ENCODE measurements at regions not wholly inside any gene's neighbourhood (a gene's known extent, or its start where the extent isn't known, plus 50 kb on each side); places are given as distances from the start of the nearest gene placed in this dataset.

DNA sequence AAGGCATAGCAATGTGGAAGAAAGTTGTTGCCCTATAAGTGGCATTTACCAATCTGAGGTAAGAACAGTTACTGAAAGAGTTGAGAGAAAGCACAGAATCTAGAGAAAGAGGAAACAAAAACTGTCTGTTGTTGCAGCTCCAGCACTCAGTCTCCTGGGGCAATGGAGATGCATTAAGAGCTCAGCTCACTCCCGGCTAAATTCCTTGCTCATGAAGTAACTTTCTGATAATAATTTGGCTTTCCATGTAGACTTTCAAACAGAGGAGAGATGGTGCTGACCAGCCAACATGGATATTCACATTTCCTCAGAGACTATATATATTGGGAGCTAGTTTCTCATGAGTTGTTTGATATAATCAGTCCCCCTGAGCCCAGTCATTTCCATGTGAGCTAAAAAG is 135.3 kb downstream of the GDAP2 start:
- Mint-ChIP-seq H3K4me3 (ENCODE audit: unreplicated experiment) (no peak overlapping the region), H3K9me3 (ENCODE audit: low read depth) (no peaks in the 10 kb centered on the region), H3K27me3 (ENCODE audit: low read depth) (no peaks in the 10 kb centered on the region), H3K27ac (ENCODE audit: unreplicated experiment) (peak overlapping the region; percentile 23), H3K36me3 (ENCODE audit: low read depth) (no peaks in the 10 kb centered on the region), H3K4me1 (ENCODE audit: low read depth) (peaks cover 14% of the 10 kb centered on the region)
- no peak for DNase-seq (ENCODE audit: low spot score)
- TF ChIP-seq, protein P1, sequence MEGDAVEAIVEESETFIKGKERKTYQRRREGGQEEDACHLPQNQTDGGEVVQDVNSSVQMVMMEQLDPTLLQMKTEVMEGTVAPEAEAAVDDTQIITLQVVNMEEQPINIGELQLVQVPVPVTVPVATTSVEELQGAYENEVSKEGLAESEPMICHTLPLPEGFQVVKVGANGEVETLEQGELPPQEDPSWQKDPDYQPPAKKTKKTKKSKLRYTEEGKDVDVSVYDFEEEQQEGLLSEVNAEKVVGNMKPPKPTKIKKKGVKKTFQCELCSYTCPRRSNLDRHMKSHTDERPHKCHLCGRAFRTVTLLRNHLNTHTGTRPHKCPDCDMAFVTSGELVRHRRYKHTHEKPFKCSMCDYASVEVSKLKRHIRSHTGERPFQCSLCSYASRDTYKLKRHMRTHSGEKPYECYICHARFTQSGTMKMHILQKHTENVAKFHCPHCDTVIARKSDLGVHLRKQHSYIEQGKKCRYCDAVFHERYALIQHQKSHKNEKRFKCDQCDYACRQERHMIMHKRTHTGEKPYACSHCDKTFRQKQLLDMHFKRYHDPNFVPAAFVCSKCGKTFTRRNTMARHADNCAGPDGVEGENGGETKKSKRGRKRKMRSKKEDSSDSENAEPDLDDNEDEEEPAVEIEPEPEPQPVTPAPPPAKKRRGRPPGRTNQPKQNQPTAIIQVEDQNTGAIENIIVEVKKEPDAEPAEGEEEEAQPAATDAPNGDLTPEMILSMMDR (IDR thresholded peaks at IDR 0.05), result no peak

DNA sequence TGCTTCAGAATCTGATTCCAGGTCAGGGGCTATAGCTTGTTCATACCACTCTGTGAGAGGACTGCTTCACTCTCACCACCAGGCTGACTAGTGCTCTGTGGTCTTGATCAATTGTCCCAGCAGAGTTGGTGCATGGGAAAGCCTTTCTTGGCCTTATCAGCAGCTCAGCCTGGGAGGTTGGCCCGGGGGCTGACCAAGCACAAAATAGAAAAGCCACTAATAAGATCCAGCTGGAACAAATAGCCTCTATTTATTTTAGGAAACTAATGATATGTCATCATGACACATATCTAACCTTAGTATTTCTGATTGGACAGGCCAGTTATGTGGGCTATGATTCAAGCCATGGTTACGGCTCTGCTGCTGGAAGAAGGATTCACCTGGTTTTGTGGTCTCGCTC is 134.2 kb downstream of the GDAP2 start:
- Mint-ChIP-seq H3K4me3 (ENCODE audit: unreplicated experiment) (no peak overlapping the region), H3K4me1 (ENCODE audit: low read depth) (peaks cover 14% of the 10 kb centered on the region), H3K9me3 (ENCODE audit: low read depth) (no peaks in the 10 kb centered on the region), H3K27ac (ENCODE audit: unreplicated experiment) (no peak overlapping the region), H3K27me3 (ENCODE audit: low read depth) (no peaks in the 10 kb centered on the region), H3K36me3 (ENCODE audit: low read depth) (no peaks in the 10 kb centered on the region)
- TF ChIP-seq, protein P1 (IDR thresholded peaks at IDR 0.05), result no peak
- DNase-seq (ENCODE audit: low spot score), result no peak

DNA sequence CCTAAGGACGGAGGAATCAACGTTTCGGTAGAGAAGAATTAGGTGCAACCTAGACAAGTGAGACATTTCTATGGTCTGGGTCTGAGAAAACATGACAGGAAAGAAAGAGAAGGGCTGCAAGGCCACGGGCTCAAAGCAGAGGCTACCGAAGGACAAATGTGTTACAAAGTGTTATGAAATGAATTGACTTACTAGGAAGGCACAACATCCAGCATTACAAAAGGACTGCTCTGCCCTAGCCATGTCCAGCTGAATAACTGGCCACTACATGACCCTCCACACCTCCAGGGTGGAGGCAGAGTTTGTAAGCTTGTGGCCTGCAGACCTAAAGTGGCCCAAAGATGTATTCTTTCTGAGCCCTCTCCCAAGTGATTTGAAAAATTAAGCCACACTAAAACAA is 133.6 kb downstream of the GDAP2 start:
- DNase-seq (ENCODE audit: low spot score), result no peak
- no peaks in the 10 kb centered on the region for H3K27me3 Mint-ChIP-seq (ENCODE audit: low read depth)
- TF ChIP-seq, protein P1 (IDR thresholded peaks at IDR 0.05), result no peak
- H3K4me1 Mint-ChIP-seq (ENCODE audit: low read depth), result peaks cover 14% of the 10 kb centered on the region
- no peak overlapping the region for H3K27ac Mint-ChIP-seq (ENCODE audit: unreplicated experiment)
- no peaks in the 10 kb centered on the region for H3K36me3 Mint-ChIP-seq (ENCODE audit: low read depth)
- no peaks in the 10 kb centered on the region for H3K9me3 Mint-ChIP-seq (ENCODE audit: low read depth)
- H3K4me3 Mint-ChIP-seq (ENCODE audit: unreplicated experiment), result no peak overlapping the region

DNA sequence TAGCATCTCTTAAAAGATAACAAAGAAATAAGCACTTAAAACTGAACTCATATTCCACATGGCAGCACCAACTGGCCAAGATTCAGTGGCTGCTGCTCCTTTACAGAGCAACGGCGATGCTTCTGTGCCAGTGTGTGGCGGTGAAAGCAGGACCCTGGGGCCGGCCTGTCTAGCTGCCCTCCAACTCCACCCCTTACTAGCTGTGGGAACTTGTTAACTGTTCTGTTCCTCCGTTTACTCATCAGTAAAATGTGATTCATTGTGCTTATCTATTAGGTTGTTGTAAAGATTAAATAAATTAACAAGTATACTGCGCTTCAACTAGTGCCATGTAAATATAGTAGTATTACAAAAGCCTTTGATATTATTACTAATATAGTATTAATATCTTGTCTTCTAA is 133.2 kb downstream of the GDAP2 start:
- H3K4me1 Mint-ChIP-seq (ENCODE audit: low read depth), result peaks cover 14% of the 10 kb centered on the region
- H3K27me3 Mint-ChIP-seq (ENCODE audit: low read depth), result no peaks in the 10 kb centered on the region
- H3K9me3 Mint-ChIP-seq (ENCODE audit: low read depth), result no peaks in the 10 kb centered on the region
- DNase-seq (ENCODE audit: low spot score), result no peak
- TF ChIP-seq, protein P1 (IDR thresholded peaks at IDR 0.05), result no peak
- H3K36me3 Mint-ChIP-seq (ENCODE audit: low read depth), result no peaks in the 10 kb centered on the region
- no peak overlapping the region for H3K4me3 Mint-ChIP-seq (ENCODE audit: unreplicated experiment)
- no peak overlapping the region for H3K27ac Mint-ChIP-seq (ENCODE audit: unreplicated experiment)

DNA sequence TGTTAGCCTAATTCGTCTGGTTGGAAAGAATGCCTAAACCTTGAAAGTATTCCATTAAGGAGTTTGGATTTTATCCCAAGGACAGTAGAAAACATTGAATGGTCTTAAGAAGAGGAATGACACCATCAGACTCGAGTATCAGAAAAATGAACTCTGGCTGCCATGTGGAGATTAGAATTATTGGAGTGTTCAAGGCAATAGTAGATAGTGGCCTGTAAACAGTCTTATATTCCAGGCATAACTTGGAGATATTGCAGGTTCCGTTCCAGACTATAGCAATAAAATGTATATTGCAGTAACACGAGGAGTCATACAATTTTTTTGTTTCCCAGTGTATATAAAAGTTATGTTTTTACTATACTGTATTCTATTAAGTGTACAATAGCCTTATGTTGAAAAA is 130.9 kb downstream of the GDAP2 start:
- H3K27ac Mint-ChIP-seq (ENCODE audit: unreplicated experiment), result no peak overlapping the region
- no peak overlapping the region for H3K4me3 Mint-ChIP-seq (ENCODE audit: unreplicated experiment)
- TF ChIP-seq, protein P1 (IDR thresholded peaks at IDR 0.05), result no peak
- no peak for DNase-seq (ENCODE audit: low spot score)
- H3K9me3 Mint-ChIP-seq (ENCODE audit: low read depth), result no peaks in the 10 kb centered on the region
- H3K36me3 Mint-ChIP-seq (ENCODE audit: low read depth), result no peaks in the 10 kb centered on the region
- no peaks in the 10 kb centered on the region for H3K27me3 Mint-ChIP-seq (ENCODE audit: low read depth)
- peaks cover 20% of the 10 kb centered on the region for H3K4me1 Mint-ChIP-seq (ENCODE audit: low read depth)
